NB4 (cell line): ENCODE measurements at regions not wholly inside any gene's neighbourhood (a gene's known extent, or its start where the extent isn't known, plus 50 kb on each side); places are given as distances from the start of the nearest gene placed in this dataset.

Experiments
- DNase-seq: peaks from one replicate; pipeline ENCODE4 v3.0.0; 2010; ENCODE audit warnings: low read depth
- H3K4me3 ChIP-seq: one replicate; pipeline ENCODE4 v1.5.1; 2011; ENCODE audit warnings: mild to moderate bottlenecking, low read depth, low read length, moderate library complexity
- MYC ChIP-seq: IDR thresholded peaks from 2 replicates; pipeline ENCODE4 v1.6.1; 2011; ENCODE audit warnings: low read depth, low read length
- POLR2A ChIP-seq: IDR thresholded peaks from 2 replicates; pipeline ENCODE4 v1.6.1; 2011; ENCODE audit warnings: mild to moderate bottlenecking; ENCODE audit not compliant: insufficient read length; ENCODE audit errors: extremely low read depth
- TF ChIP-seq, protein P1 (sequence below): IDR thresholded peaks from 2 replicates; pipeline ENCODE4 v1.6.1; 2011; ENCODE audit warnings: low read depth, low read length
- TF ChIP-seq, protein P2 (sequence below): IDR thresholded peaks from one replicate; pipeline ENCODE4 v1.5.1; 2012; ENCODE audit warnings: low read depth, low read length

DNA sequence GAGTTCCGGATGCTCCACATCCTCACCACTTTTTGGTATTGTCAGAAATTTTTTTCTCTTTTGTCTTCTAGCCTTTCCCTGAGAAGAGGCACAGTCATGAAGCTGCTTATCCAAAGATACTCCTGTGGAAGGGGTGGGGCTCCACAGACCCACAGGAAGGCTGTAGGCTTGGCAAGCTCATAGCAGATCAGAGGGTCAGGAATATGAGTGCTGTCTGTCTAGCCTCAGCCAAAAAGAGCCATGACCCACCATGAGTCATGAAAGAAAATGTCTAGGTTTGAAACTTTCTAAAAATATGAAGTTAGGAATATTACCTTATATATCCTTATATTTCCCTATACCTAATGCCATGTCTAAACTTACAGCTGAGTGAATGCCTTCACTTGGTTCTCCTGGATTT, 118.2 kb upstream of the THBS1 start:
- no peak overlapping the region for H3K4me3 ChIP-seq
- no peak for DNase-seq
- no peak for TF ChIP-seq POLR2A
- TF ChIP-seq, protein P1, sequence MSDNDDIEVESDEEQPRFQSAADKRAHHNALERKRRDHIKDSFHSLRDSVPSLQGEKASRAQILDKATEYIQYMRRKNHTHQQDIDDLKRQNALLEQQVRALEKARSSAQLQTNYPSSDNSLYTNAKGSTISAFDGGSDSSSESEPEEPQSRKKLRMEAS = no peak
- TF ChIP-seq, protein P2, sequence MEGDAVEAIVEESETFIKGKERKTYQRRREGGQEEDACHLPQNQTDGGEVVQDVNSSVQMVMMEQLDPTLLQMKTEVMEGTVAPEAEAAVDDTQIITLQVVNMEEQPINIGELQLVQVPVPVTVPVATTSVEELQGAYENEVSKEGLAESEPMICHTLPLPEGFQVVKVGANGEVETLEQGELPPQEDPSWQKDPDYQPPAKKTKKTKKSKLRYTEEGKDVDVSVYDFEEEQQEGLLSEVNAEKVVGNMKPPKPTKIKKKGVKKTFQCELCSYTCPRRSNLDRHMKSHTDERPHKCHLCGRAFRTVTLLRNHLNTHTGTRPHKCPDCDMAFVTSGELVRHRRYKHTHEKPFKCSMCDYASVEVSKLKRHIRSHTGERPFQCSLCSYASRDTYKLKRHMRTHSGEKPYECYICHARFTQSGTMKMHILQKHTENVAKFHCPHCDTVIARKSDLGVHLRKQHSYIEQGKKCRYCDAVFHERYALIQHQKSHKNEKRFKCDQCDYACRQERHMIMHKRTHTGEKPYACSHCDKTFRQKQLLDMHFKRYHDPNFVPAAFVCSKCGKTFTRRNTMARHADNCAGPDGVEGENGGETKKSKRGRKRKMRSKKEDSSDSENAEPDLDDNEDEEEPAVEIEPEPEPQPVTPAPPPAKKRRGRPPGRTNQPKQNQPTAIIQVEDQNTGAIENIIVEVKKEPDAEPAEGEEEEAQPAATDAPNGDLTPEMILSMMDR = no peak
- no peak for TF ChIP-seq MYC

DNA sequence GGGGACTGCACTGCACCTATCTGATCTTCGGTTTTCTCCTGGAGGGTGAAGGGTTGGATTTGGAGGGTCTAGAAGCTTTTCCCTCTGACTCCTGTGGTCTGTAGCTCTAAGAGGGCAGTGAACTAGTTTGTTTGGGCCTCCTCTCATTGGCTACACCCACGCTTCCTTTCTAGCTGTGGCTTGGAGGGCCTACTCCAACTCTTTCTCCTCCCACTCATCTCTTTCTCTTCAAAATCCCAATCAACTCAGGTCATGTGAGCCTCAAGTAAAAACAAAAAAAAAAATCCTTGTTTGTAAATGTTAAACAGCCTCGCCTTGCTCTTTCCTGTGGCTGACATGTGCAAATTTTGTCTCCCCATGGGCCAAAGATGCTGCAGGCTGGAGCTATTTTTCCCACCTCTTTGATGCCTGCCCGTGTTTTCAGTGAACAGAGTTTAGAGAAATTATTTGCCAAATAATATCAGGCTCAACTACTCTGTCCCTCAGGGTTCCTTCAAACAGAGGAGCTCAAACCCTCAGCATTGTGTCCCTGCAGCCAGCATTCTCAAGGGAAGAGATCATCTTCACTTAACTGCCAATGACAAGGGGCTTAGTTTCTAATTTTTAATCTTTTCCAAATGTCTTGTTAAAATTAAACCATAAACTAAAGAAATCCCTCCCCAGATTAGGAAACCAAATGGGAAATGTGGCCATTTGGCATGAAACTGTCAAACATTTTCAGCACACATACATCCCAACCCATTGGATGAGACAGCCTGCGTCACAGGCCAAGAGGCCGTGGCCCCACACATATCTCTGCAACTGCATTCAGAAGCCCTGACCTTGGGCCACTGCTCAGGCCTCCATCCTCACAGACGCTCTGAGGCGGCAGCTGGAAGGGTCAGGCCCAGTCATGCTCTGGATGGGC, 114.8 kb upstream of the THBS1 start:
- DNase-seq = peak; percentile 36
- H3K4me3 ChIP-seq = no peak overlapping the region
- no peak for TF ChIP-seq MYC
- TF ChIP-seq, protein P2 = no peak
- TF ChIP-seq POLR2A = no peak
- TF ChIP-seq, protein P1 = no peak

DNA sequence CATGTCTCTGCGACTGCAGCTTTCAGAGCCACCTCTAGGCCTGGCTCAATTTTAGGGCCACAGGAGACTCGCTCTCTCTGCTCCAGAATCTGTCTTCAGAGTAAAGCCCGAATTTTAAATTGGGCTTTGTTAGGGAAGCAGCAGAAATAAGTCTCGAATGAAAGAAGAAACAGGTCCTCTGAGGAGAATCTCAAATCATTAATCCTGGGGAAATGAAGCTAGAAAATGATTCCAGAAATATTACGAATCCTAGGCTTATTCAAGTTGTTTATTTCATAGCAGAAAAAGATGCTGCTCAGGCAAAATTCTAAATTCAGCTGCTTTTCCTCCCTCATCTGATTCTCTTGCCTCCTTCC, 114.2 kb upstream of the THBS1 start:
- no peak for TF ChIP-seq MYC
- no peak for TF ChIP-seq POLR2A
- TF ChIP-seq, protein P1 = no peak
- no peak for DNase-seq
- no peak overlapping the region for H3K4me3 ChIP-seq

DNA sequence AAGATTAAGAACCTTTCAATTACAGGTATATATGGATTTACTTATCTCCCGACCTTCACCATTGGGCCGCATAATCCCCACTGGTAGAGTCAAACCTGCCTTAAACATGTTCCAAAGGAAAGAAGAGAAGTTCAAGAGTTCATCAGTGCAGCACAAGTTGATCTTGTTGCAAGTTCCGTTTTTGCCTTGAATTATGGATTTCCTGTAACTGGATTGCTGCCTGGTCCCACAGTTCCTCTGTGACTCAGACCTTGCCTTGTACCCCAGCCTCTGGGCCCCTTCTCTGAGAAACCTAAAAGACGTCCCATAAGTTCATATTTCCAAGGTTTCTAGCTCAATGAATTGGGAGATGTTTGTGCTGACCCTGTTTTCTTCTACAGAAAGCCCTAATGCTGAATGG, 112.5 kb upstream of the THBS1 start:
- DNase-seq = peak; percentile 85
- TF ChIP-seq MYC (no peak), POLR2A (no peak)
- H3K4me3 ChIP-seq = no peak overlapping the region

DNA sequence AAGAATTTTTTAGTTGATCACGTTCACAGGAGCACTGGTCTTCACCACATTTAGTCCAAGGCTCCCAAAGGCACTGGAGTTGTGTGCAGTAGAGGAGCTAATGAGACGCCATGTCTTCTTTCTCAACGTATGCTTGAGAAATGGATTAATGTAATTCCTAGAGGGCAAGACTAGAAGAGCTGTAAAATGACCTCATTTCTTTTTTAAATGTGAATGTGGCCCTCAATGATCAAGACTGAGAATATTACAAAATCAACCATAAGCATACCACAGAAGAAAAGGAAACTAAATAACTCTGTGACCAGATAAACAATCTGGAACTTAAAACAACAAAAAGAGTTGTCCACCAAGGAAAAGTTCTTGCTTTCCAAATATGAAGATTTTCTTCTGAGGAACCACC, 112.1 kb upstream of the THBS1 start:
- TF ChIP-seq POLR2A (no peak), MYC (no peak)
- TF ChIP-seq, protein P1 = no peak
- TF ChIP-seq, protein P2 = no peak
- peak; percentile 13 for DNase-seq
- H3K4me3 ChIP-seq = no peak overlapping the region

DNA sequence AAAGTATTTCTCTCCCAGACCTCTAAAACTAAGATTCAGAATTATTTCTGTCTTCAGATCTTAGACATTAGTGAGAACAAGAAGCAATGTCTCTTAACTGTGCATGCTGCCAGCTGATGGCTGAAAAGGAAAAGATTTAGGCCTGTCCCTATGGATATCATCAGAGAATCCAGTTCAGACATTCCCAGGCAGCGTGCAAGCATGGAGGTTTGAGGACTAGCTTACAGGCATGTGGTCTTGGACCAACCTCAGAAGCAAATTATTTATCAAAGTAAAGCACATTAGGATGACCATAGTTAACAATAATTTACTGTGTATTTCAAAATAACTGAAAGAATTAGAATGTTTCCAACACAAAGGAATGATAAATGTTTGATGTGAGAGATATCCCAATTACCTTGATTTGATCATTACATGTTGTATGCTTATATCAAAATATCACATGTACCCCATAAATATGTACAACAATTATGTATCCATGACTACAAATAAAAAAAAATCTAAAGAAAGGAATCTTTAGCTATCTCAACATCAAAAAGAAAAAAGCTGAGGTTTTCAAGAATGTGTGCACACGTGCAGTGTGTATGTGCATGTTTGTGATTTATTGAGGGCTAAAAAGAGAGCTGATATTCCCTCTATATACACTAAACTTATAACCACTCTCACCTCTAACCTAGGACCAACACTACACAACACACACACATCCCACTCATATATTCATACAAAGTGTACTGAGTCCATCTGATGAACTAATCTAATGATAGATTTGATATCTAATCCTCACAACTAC, 108.9 kb upstream of the THBS1 start:
- no peak for DNase-seq
- no peak overlapping the region for H3K4me3 ChIP-seq
- TF ChIP-seq, protein P2 = no peak
- no peak for TF ChIP-seq POLR2A
- TF ChIP-seq, protein P1 = no peak
- TF ChIP-seq MYC = no peak
